Adrenal gland (tissue), 9 donors: ENCODE measurements at regions not wholly inside any gene's neighbourhood (a gene's known extent, or its start where the extent isn't known, plus 50 kb on each side); places are given as distances from the start of the nearest gene placed in this dataset.

Experiments
- DNase-seq, 7 donors: peaks; one replicate each; pipeline ENCODE4 v3.0.0-alpha.2; 2019 to 2020
- H3K27ac ChIP-seq, 5 donors: fragments of 200-600 bp; sonication (generic) in 4 of 5; 1 replicate in 3 of 5; 2 replicates in 2 of 5; pipeline versions ENCODE4 v1.5.1 to v1.8.0; 2016 to 2020; ENCODE audit warnings: mild to moderate bottlenecking in 1 of 5
- H3K27me3 ChIP-seq: fragments of 200-600 bp; 2 replicates; pipeline ENCODE4 v1.8.0; 2021
- H3K36me3 ChIP-seq, 2 donors: fragments of 200-600 bp; replicated peaks in 1 of 2; 1 replicate in 1 of 2; 2 replicates in 1 of 2; pipeline versions ENCODE4 v1.5.1 to v1.8.0; 2018 to 2022
- H3K4me1 ChIP-seq, 2 donors: fragments of 200-600 bp; replicated peaks in 1 of 2; 1 replicate in 1 of 2; 2 replicates in 1 of 2; pipeline versions ENCODE4 v1.5.1 to v1.8.0; 2018 to 2021
- H3K4me3 ChIP-seq, 4 donors: fragments of 200-600 bp; sonication (generic) in 3 of 4; one replicate each; pipeline ENCODE4 v1.5.1; 2016 to 2018
- H3K9me3 ChIP-seq, 3 donors: fragments of 200-600 bp; sonication (generic) in 1 of 3; replicated peaks in 1 of 3; 1 replicate in 2 of 3; 2 replicates in 1 of 3; pipeline versions ENCODE4 v1.5.1 to v1.8.0; 2016 to 2021
- POLR2A ChIP-seq, 2 donors: fragments of 450-650 bp; IDR thresholded peaks; one replicate each; pipeline ENCODE4 v1.6.1; 2017; ENCODE audit warnings: antibody characterized with exemption in 2 of 2, mild to moderate bottlenecking in 2 of 2, moderate library complexity in 1 of 2
- WGBS, 4 donors: extraction: QIAGEN DNeasy Blood & Tissue Kit in 2 of 4; methylation state at CpG; one replicate each; pipeline versions ENCODE4 v1.1.5 to v1.1.7; 2013 to 2017; 5-methylcytosine and 5-hydroxymethylcytosine counted together
- intact Hi-C, 2 donors: fragments of 100-400 bp; cut with DNase I; formaldehyde crosslinking; loops; one replicate each; pipeline versions ENCODE4 v1.14.1 to v1.15.0; 2022 to 2023
- TF ChIP-seq, protein P1 (sequence below), 6 experiments: fragments of 450-650 bp in 4 of 6; fragments of 200-600 bp in 2 of 6; sonication (generic) in 1 of 6; IDR thresholded peaks; 1 replicate in 5 of 6; 2 replicates in 1 of 6; pipeline versions ENCODE4 v1.5.1 to v1.8.0; 2016 to 2021; ENCODE audit warnings: antibody characterized with exemption in 6 of 6, mild to moderate bottlenecking in 2 of 6, moderate library complexity in 1 of 6
- donor health status: healthy with polysubstance abuse.
- donor health status: Bipolar disorder and iron deficiency.
- donor health status: DM: yes; HTN: yes; CAD: no.
- donor health status: DM: no; HTN: no; CAD: no.
- donor health status: DM: no; HTN: no; CAD: no.

DNA sequence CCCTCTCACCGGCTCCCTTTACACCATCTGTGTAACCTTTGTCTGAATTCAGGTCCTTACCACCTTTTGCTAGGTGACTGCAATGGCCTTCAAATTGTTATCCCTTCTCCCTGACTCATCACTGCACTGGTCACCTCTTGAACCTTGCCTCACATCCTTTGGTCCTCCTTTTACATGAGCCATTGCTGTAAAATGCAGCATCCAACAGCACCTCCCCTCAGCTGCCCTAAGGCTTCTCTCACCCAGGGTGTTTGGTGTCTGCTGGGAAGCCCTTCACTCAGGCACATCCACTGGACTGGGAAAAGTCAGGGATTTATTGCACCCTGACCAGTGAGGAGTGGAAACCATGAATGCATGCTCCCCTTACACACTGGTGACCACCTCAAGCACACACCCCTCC, 192.5 kb upstream of the GATB start:
- WGBS, 4 donors = 85 to 100% (median 87%) methylated on average over 1 of the region's 1 CpG
- intact Hi-C loops = no loop called here

DNA sequence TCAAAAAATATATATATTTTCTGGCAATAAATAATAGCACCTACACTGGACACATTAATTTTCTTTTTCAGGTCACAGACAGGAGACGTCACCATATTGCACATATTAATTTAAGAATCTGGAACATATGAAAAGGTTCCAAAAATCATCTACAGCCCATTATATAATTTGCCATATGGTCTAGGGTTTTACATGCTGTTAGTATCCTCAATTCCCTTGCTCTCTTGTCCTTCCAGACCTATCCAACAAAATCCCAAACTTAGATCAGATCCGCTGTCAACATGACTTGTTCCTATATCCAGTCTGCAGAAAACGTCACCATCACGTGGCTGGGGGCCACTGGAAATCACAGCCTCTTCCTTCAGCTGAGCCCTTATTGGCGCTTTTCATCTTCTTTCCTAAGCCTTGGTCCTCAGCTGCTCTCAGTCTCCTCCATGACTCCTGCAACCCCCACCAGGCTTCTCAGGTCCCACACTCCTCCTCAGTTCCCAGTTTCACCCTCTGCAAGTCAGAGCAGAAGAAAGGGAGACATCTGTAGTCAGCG, 192.0 kb upstream of the GATB start:
- DNase-seq = no peak
- H3K4me3 ChIP-seq = no peak overlapping the region
- H3K36me3 ChIP-seq = no peaks in the 10 kb centered on the region
- no peak overlapping the region for H3K27ac ChIP-seq
- H3K27me3 ChIP-seq = no peaks in the 10 kb centered on the region
- WGBS, 4 donors = 74 to 88% (median 82%) methylated on average over 6 of the region's 6 CpGs
- no peaks in the 10 kb centered on the region for H3K4me1 ChIP-seq
- H3K9me3 ChIP-seq = no peaks in the 10 kb centered on the region
- intact Hi-C loops = no loop called here
- TF ChIP-seq, protein P1, sequence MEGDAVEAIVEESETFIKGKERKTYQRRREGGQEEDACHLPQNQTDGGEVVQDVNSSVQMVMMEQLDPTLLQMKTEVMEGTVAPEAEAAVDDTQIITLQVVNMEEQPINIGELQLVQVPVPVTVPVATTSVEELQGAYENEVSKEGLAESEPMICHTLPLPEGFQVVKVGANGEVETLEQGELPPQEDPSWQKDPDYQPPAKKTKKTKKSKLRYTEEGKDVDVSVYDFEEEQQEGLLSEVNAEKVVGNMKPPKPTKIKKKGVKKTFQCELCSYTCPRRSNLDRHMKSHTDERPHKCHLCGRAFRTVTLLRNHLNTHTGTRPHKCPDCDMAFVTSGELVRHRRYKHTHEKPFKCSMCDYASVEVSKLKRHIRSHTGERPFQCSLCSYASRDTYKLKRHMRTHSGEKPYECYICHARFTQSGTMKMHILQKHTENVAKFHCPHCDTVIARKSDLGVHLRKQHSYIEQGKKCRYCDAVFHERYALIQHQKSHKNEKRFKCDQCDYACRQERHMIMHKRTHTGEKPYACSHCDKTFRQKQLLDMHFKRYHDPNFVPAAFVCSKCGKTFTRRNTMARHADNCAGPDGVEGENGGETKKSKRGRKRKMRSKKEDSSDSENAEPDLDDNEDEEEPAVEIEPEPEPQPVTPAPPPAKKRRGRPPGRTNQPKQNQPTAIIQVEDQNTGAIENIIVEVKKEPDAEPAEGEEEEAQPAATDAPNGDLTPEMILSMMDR (IDR thresholded peaks at IDR 0.05) = no peak
- no peak for TF ChIP-seq POLR2A (IDR thresholded peaks at IDR 0.05)

More for the DNA sequence above, 192.5 kb upstream of the GATB start:
- no peaks in the 10 kb centered on the region for H3K9me3 ChIP-seq
- H3K4me3 ChIP-seq = no peak overlapping the region
- no peak overlapping the region for H3K27ac ChIP-seq
- no peaks in the 10 kb centered on the region for H3K4me1 ChIP-seq
- no peak for DNase-seq
- H3K36me3 ChIP-seq = no peaks in the 10 kb centered on the region
- no peaks in the 10 kb centered on the region for H3K27me3 ChIP-seq
- TF ChIP-seq POLR2A (IDR thresholded peaks at IDR 0.05) = no peak
- TF ChIP-seq, protein P1 (IDR thresholded peaks at IDR 0.05) = no peak

DNA sequence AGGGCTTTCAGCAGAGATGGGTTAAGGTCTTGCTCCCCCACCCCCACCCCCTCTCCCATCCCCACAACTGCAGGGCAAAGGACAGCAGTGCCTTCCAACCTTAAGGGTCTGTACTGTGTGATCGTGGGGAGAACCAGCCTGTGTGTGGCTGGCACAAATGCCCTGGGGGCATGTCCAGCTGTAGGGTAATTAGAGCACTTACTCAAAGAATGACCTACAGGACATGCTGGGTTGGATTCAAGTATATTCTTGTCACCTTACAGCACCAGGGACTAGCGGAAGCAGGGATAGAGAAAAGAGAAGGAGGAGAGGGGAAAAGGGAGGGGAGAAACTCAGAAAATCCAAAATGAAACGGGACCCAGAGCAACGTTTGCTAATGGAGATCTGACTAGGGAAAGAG, 191.3 kb upstream of the GATB start:
- intact Hi-C loops = no loop called here

DNA sequence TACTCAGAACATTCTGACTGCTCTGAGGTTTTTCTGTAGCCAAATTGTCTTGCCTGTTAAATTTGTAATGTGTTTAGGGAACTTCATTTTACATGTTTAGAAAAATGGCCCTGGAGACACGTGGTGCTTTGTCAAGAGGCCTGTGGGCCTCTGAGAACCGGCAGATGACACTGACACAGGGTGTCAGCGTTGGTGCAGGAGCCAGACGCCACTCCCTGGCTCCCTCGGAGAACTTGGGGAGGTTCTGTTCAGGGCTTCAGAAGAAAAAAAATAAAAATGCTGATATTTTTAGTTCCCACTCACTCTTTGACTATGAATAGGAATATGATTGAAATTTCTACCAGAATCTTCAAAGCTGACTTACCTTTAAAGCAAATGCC, 190.9 kb upstream of the GATB start:
- peak overlapping the region in 1 of 5 donors; percentile 3 for H3K27ac ChIP-seq
- H3K9me3 ChIP-seq = no peaks in the 10 kb centered on the region
- no peaks in the 10 kb centered on the region for H3K36me3 ChIP-seq
- WGBS, 4 donors = 55 to 69% (median 65%) methylated on average over 5 of the region's 5 CpGs
- no peak for TF ChIP-seq POLR2A (IDR thresholded peaks at IDR 0.05)
- TF ChIP-seq, protein P1 (IDR thresholded peaks at IDR 0.05) = no peak
- H3K4me3 ChIP-seq = no peak overlapping the region
- H3K4me1 ChIP-seq = no peaks in the 10 kb centered on the region
- DNase-seq = no peak
- H3K27me3 ChIP-seq = no peaks in the 10 kb centered on the region
- intact Hi-C loops = no loop called here

More for the DNA sequence above, 191.3 kb upstream of the GATB start:
- no peak for DNase-seq
- Histone ChIP-seq H3K4me3 (no peak overlapping the region), H3K4me1 (no peaks in the 10 kb centered on the region), H3K27me3 (no peaks in the 10 kb centered on the region), H3K27ac (no peak overlapping the region), H3K36me3 (no peaks in the 10 kb centered on the region), H3K9me3 (no peaks in the 10 kb centered on the region)
- WGBS, 4 donors = 67 to 78% (median 70%) methylated on average over 4 of the region's 4 CpGs
- no peak for TF ChIP-seq POLR2A (IDR thresholded peaks at IDR 0.05)
- TF ChIP-seq, protein P1 (IDR thresholded peaks at IDR 0.05) = no peak
